ENCODE measurements at regions not wholly inside any gene's neighbourhood (a gene's known extent, or its start where the extent isn't known, plus 50 kb on each side); places are given as distances from the start of the nearest gene placed in this dataset.

GRCh38 chr1:110726755-110727154 is 52.0 kb upstream of the KCNA3 start:
- TF ChIP-seq, protein P1, sequence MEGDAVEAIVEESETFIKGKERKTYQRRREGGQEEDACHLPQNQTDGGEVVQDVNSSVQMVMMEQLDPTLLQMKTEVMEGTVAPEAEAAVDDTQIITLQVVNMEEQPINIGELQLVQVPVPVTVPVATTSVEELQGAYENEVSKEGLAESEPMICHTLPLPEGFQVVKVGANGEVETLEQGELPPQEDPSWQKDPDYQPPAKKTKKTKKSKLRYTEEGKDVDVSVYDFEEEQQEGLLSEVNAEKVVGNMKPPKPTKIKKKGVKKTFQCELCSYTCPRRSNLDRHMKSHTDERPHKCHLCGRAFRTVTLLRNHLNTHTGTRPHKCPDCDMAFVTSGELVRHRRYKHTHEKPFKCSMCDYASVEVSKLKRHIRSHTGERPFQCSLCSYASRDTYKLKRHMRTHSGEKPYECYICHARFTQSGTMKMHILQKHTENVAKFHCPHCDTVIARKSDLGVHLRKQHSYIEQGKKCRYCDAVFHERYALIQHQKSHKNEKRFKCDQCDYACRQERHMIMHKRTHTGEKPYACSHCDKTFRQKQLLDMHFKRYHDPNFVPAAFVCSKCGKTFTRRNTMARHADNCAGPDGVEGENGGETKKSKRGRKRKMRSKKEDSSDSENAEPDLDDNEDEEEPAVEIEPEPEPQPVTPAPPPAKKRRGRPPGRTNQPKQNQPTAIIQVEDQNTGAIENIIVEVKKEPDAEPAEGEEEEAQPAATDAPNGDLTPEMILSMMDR (IDR thresholded peaks at IDR 0.05): no peak
- no peak for TF ChIP-seq EP300 (IDR thresholded peaks at IDR 0.05)
